SK-N-SH (cell line): ENCODE measurements at regions not wholly inside any gene's neighbourhood (a gene's known extent, or its start where the extent isn't known, plus 50 kb on each side); places are given as distances from the start of the nearest gene placed in this dataset.

Experiments used
- CTCF ChIA-PET: fragments of 300-600, 350-600 bp; formaldehyde crosslinking; extraction: SDS; loops from one replicate; lab custom pipeline; 2021; lab: Yijun Ruan, JAX
- POLR2A ChIA-PET: fragments of 350-600 bp; sonication (Branson Sonifier 250); formaldehyde crosslinking; extraction: SDS; loops from one replicate; lab custom pipeline; 2020; ENCODE audit warnings: antibody characterized with exemption, inconsistent platforms; lab: Yijun Ruan, JAX
- DNase-seq: peaks from one replicate; pipeline ENCODE4 v3.0.0; 2012
- H2AFZ ChIP-seq: fragments of 200-600 bp; sonication (generic); 2 replicates; pipeline ENCODE4 v1.8.1; 2016; ENCODE audit warnings: antibody characterized with exemption, mild to moderate bottlenecking, low read depth
- H3F3A ChIP-seq: fragments of 200-600 bp; sonication (generic); replicated peaks from 2 replicates; pipeline ENCODE3; 2016; ENCODE audit warnings: antibody characterized with exemption, mild to moderate bottlenecking; ENCODE audit not compliant: insufficient read depth
- H3K27ac ChIP-seq, 2 experiments: fragments of 200-500 bp in 1 of 2; fragments of 200-600 bp in 1 of 2; sonication (Bioruptor generic) in 1 of 2; sonication (generic), shearing (Covaris generic) in 1 of 2; 2 replicates each; pipeline versions ENCODE4 v1.5.1 to v1.6.1; 2014 to 2016; ENCODE audit warnings: low read depth in 2 of 2, inconsistent platforms in 1 of 2, low read length in 1 of 2, mild to moderate bottlenecking in 1 of 2, mixed read lengths in 1 of 2
- H3K27me3 ChIP-seq: fragments of 200-600 bp; sonication (generic), shearing (Covaris generic); 2 replicates; pipeline ENCODE4 v1.6.1; 2016; ENCODE audit warnings: mixed run types; ENCODE audit not compliant: insufficient read depth
- H3K36me3 ChIP-seq, 2 experiments: fragments of 200-500 bp in 1 of 2; fragments of 200-600 bp in 1 of 2; sonication (Bioruptor generic) in 1 of 2; sonication (generic) in 1 of 2; replicated peaks in 1 of 2; 2 replicates each; pipeline versions ENCODE3 to v1.5.1; 2014 to 2016; ENCODE audit warnings: low read length in 1 of 2, mild to moderate bottlenecking in 1 of 2; ENCODE audit not compliant: insufficient read depth in 2 of 2, control insufficient read depth in 1 of 2
- H3K4me1 ChIP-seq, 2 experiments: fragments of 200-500 bp in 1 of 2; fragments of 200-600 bp in 1 of 2; sonication (Bioruptor generic) in 1 of 2; sonication (generic), shearing (Covaris generic) in 1 of 2; 2 replicates each; pipeline versions ENCODE4 v1.5.1 to v1.6.1; 2014 to 2016; ENCODE audit warnings: low read depth in 1 of 2, low read length in 1 of 2, mixed run types in 1 of 2; ENCODE audit not compliant: insufficient read depth in 2 of 2, control insufficient read depth in 1 of 2
- H3K4me2 ChIP-seq: fragments of 200-600 bp; sonication (generic), shearing (Covaris generic); 2 replicates; pipeline ENCODE4 v1.6.1; 2017; ENCODE audit warnings: mixed run types
- H3K4me3 ChIP-seq, 2 experiments: fragments of 200-500 bp in 1 of 2; fragments of 200-600 bp in 1 of 2; sonication (Bioruptor generic) in 1 of 2; sonication (generic), shearing (Covaris generic) in 1 of 2; 2 replicates each; pipeline versions ENCODE4 v1.5.1 to v1.8.1; 2014 to 2016; ENCODE audit warnings: low read depth in 2 of 2, inconsistent platforms in 1 of 2, low read length in 1 of 2, mild to moderate bottlenecking in 1 of 2, mixed read lengths in 1 of 2, moderate library complexity in 1 of 2
- H3K79me2 ChIP-seq: fragments of 200-600 bp; sonication (generic); 2 replicates; pipeline ENCODE4 v1.8.1; 2017; ENCODE audit warnings: mild to moderate bottlenecking; ENCODE audit not compliant: insufficient read depth
- H3K9ac ChIP-seq: fragments of 200-600 bp; sonication (generic); 2 replicates; pipeline ENCODE4 v1.6.1; 2017; ENCODE audit warnings: mixed run types
- H3K9me2 ChIP-seq: fragments of 200-600 bp; sonication (generic); 2 replicates; pipeline ENCODE4 v1.6.1; 2017; ENCODE audit warnings: mixed run types
- H3K9me3 ChIP-seq: fragments of 200-600 bp; sonication (generic); 2 replicates; pipeline ENCODE4 v1.6.1; 2017; ENCODE audit warnings: mixed run types, mild to moderate bottlenecking, moderate library complexity
- H4K20me1 ChIP-seq: fragments of 200-600 bp; sonication (generic); 2 replicates; pipeline ENCODE4 v1.6.1; 2017; ENCODE audit warnings: mild to moderate bottlenecking, mixed run types; ENCODE audit not compliant: insufficient read depth
- CHD2 ChIP-seq: fragments of 150-350 bp; IDR thresholded peaks from 2 replicates; pipeline ENCODE4 v1.6.1; 2018; ENCODE audit warnings: low read length; ENCODE audit not compliant: partially characterized antibody
- ELF1 ChIP-seq: IDR thresholded peaks from 2 replicates; pipeline ENCODE4 v1.4.0; 2012
- EP300 ChIP-seq, 2 experiments: IDR thresholded peaks; 2 replicates each; pipeline versions ENCODE4 v1.4.0 to v1.6.1; 2012; ENCODE audit warnings: borderline replicate concordance in 1 of 2, low read depth in 1 of 2, low read length in 1 of 2
- FOSL2 ChIP-seq: IDR thresholded peaks from 2 replicates; pipeline ENCODE4 v1.4.0; 2012; ENCODE audit warnings: low read depth, mild to moderate bottlenecking, moderate library complexity, borderline replicate concordance
- FOXJ3 ChIP-seq: sonication (generic); formaldehyde crosslinking; IDR thresholded peaks from 2 replicates; pipeline ENCODE4 v1.5.1; 2020; ENCODE audit warnings: mild to moderate bottlenecking, missing genetic modification reagents
- FOXM1 ChIP-seq: IDR thresholded peaks from 2 replicates; pipeline ENCODE4 v1.4.0; 2012; ENCODE audit warnings: low read depth, mild to moderate bottlenecking
- GABPA ChIP-seq: IDR thresholded peaks from 2 replicates; pipeline ENCODE4 v1.4.0; 2012; ENCODE audit warnings: low read depth, mild to moderate bottlenecking
- GATA2 ChIP-seq: sonication (generic); formaldehyde crosslinking; IDR thresholded peaks from 2 replicates; pipeline ENCODE4 v1.5.0; 2020; ENCODE audit warnings: mild to moderate bottlenecking, missing genetic modification reagents
- IRF3 ChIP-seq: fragments of 150-350 bp; IDR thresholded peaks from 2 replicates; pipeline ENCODE4 v1.6.1; 2016; ENCODE audit warnings: mild to moderate bottlenecking, low read depth, low read length
- JUND ChIP-seq: IDR thresholded peaks from 2 replicates; pipeline ENCODE4 v1.4.0; 2012
- MAX ChIP-seq: IDR thresholded peaks from 2 replicates; pipeline ENCODE4 v1.4.0; 2012; ENCODE audit warnings: low read depth
- MEF2A ChIP-seq: IDR thresholded peaks from 2 replicates; pipeline ENCODE4 v1.4.0; 2012; ENCODE audit warnings: low read depth, borderline replicate concordance
- MXI1 ChIP-seq: IDR thresholded peaks from 2 replicates; pipeline ENCODE4 v1.6.1; 2012; ENCODE audit warnings: mild to moderate bottlenecking, low read depth, low read length, improper control_type of control experiment
- PBX3 ChIP-seq: IDR thresholded peaks from 2 replicates; pipeline ENCODE4; 2012
- POLR2AphosphoS5 ChIP-seq: IDR thresholded peaks from 2 replicates; pipeline ENCODE4 v1.6.1; 2012; ENCODE audit warnings: low read depth, low read length
- RAD21 ChIP-seq: IDR thresholded peaks from 2 replicates; pipeline ENCODE4 v1.6.1; 2012; ENCODE audit warnings: mild to moderate bottlenecking, low read length
- RCOR1 ChIP-seq: fragments of 150-350 bp; IDR thresholded peaks from 2 replicates; pipeline ENCODE4 v1.6.1; 2017; ENCODE audit warnings: antibody characterized with exemption, low read length
- REST ChIP-seq: IDR thresholded peaks from 2 replicates; pipeline ENCODE4 v1.6.1; 2012; ENCODE audit warnings: mild to moderate bottlenecking, low read depth, low read length, moderate library complexity
- RFX5 ChIP-seq: IDR thresholded peaks from 2 replicates; pipeline ENCODE4 v1.6.1; 2012; ENCODE audit warnings: mild to moderate bottlenecking, improper control_type of control experiment, low read length
- SIN3A ChIP-seq: IDR thresholded peaks from 2 replicates; pipeline ENCODE4 v1.6.1; 2012; ENCODE audit warnings: low read depth, mild to moderate bottlenecking, low read length, moderate library complexity, borderline replicate concordance
- TCF12 ChIP-seq: IDR thresholded peaks from 2 replicates; pipeline ENCODE4 v1.4.0; 2012
- WGBS: methylation state at CpG from one replicate; pipeline ENCODE4 v1.1.6; 2017; ENCODE audit warnings: low lambda C conversion rate; 5-methylcytosine and 5-hydroxymethylcytosine counted together

DNA sequence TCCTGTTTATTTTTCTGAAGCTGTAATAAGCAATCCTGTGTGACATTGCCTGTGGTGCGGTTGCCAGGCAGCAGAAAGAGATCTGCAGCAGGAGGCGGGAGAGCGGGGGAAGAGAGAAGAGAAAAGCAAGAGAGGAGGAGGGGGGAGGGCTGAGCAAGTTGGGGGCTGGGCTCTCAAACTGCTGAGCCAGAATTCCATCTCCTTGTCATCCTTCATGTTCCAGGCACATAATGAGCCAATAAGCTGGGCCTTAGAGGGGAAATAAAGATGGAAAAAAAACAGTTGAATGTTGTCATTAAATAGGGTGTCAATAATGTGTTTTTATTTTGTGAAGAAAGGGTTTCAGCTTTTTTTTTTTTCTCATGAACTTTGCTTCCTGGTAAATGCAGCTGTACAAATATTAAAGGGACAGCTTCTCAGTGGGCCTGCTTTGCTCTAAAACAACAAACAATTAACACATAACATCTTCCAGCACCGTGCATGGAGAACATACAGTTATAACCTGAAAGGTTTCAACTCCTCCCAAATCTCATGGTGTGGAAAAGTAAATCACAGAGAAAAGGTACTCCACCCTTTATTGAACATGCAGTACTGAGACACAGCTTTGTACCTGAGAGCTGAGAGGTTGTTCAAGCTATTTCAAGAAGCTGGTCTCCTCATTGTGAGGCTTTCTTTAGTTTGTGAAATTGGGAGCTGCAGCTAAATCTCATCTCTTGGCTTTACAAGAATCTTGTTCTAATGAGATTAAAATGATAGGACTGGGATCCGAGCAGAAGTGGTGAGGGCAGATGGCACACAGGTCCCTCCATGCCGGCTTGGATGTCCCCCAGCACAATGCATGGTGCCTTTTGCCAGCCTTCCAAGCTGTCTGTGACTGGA, 451.1 kb upstream of the KCNMB2 start:
- peak overlapping the region; percentile 28; the same call in 1 of the 2 replicates for H3K4me2 ChIP-seq

GRCh38 chr3:178085817-178086123, 450.5 kb upstream of the KCNMB2 start:
- Histone ChIP-seq H3K36me3 (no peaks in the 10 kb centered on the region), H2AFZ (no peak overlapping the region), H4K20me1 (no peaks in the 10 kb centered on the region), H3F3A (no peaks in the 10 kb centered on the region), H3K27me3 (no peaks in the 10 kb centered on the region), H3K4me2 (peak overlapping the region; percentile 28; the same call in 1 of the 2 replicates)
- CTCF ChIA-PET, result interaction anchor here (0.6 to 1.9 kb wide), 3 partner anchors 14 to 266 kb away, joined by 3 to 6 read pairs (median 3); no protein-coding TSS in a partner anchor
- no peak for TF ChIP-seq MXI1
- no peak for TF ChIP-seq FOXJ3 (CRISPR knock-in tag)
- TF ChIP-seq REST, result no peak
- no peak for TF ChIP-seq POLR2AphosphoS5
- no peak for TF ChIP-seq RFX5
- TF ChIP-seq GABPA, result no peak
- no peak for TF ChIP-seq FOXM1
- no peak for TF ChIP-seq EP300 (IDR thresholded peaks at IDR 0.05; ENCODE audit: borderline replicate concordance in 1 of 2, low read depth in 1 of 2, low read length in 1 of 2)
- TF ChIP-seq FOSL2, result no peak
- no peak; the same call in 1 of the 2 replicates for TF ChIP-seq GATA2 (CRISPR knock-in tag)
- TF ChIP-seq PBX3, result no peak
- TF ChIP-seq MAX, result no peak
- TF ChIP-seq JUND, result no peak
- TF ChIP-seq, all 33 proteins: peak for 0
- H3K27ac ChIP-seq, result peak overlapping the region; percentile 10 to 100; a peak in 3 of 4 replicates
- no peak overlapping the region for H3K9ac ChIP-seq
- no peak overlapping the region for H3K4me3 ChIP-seq
- peaks cover 21 to 36% of the 10 kb centered on the region in 2 experiments for H3K4me1 ChIP-seq
- H3K79me2 ChIP-seq, result no peaks in the 10 kb centered on the region
- POLR2A ChIA-PET, result interaction anchor here (1.0 kb wide), 1 partner anchor 85 kb away, joined by 3 read pairs; no protein-coding TSS in a partner anchor
- no peaks in the 10 kb centered on the region for H3K9me2 ChIP-seq
- H3K9me3 ChIP-seq, result no peaks in the 10 kb centered on the region
- DNase-seq, result no peak

More for the DNA sequence above, 451.1 kb upstream of the KCNMB2 start:
- peak; percentile 45 for TF ChIP-seq TCF12
- TF ChIP-seq EP300 (IDR thresholded peaks at IDR 0.05; ENCODE audit: borderline replicate concordance in 1 of 2, low read depth in 1 of 2, low read length in 1 of 2), result peak; percentile 32 to 74; a peak in 3 of 4 replicates
- no peak for TF ChIP-seq JUND
- no peak for TF ChIP-seq MEF2A
- TF ChIP-seq SIN3A, result no peak
- peak; percentile 36 for TF ChIP-seq RAD21
- TF ChIP-seq RCOR1, result 0 out of 2 replicates have a peak, but pooled peaks have one; percentile 40
- TF ChIP-seq MXI1, result peak; percentile 28; the same call in 1 of the 2 replicates
- TF ChIP-seq CHD2, result peak; percentile 98
- TF ChIP-seq RFX5, result peak; percentile 82; the same call in 1 of the 2 replicates
- no peak for TF ChIP-seq POLR2AphosphoS5
- peak; percentile 53 for TF ChIP-seq GATA2 (CRISPR knock-in tag)
- no peak for TF ChIP-seq ELF1
- TF ChIP-seq IRF3, result no peak
- Histone ChIP-seq H3F3A (no peaks in the 10 kb centered on the region), H3K36me3 (no peaks in the 10 kb centered on the region), H3K27ac (peak overlapping the region; percentile 49 to 100; a peak in 3 of 4 replicates), H3K4me3 (no peak overlapping the region), H3K9me3 (no peaks in the 10 kb centered on the region), H3K9ac (no peak overlapping the region; the same call in 1 of the 2 replicates), H3K27me3 (no peaks in the 10 kb centered on the region), H2AFZ (peak overlapping the region; percentile 67), H3K4me1 (peaks cover 21 to 36% of the 10 kb centered on the region in 2 experiments), H3K9me2 (no peaks in the 10 kb centered on the region), H3K79me2 (no peaks in the 10 kb centered on the region), H4K20me1 (no peaks in the 10 kb centered on the region)
- 18% methylated on average over 6 of the region's 6 CpGs for WGBS
- DNase-seq, result peak; percentile 70
- ChIA-PET CTCF (interaction anchor here (0.6 to 1.9 kb wide), 13 partner anchors 12 to 1034 kb away, joined by 3 to 6 read pairs (median 3); no protein-coding TSS in a partner anchor), POLR2A (interaction anchor here (0.6 to 1.0 kb wide), 2 partner anchors 65 to 86 kb away, joined by 3 to 8 read pairs; no protein-coding TSS in a partner anchor)
